PFSK-1 (cell line): ENCODE measurements at regions not wholly inside any gene's neighbourhood (a gene's known extent, or its start where the extent isn't known, plus 50 kb on each side); places are given as distances from the start of the nearest gene placed in this dataset.

Experiments
- FOXP2 ChIP-seq: optimal IDR thresholded peaks from 2 replicates; pipeline ENCODE3; 2011; ENCODE audit warnings: borderline replicate concordance, control low read depth, inconsistent platforms; ENCODE audit not compliant: insufficient read depth; ENCODE audit errors: extremely low read length, extremely low read depth
- POLR2AphosphoS5 ChIP-seq: IDR thresholded peaks from 2 replicates; pipeline ENCODE4 v1.6.1; 2012; ENCODE audit warnings: low read depth, mild to moderate bottlenecking, control low read depth, low read length, moderate library complexity
- REST ChIP-seq, 2 experiments: IDR thresholded peaks; 2 replicates each; pipeline versions ENCODE4 v1.6.1 to v1.8.0; 2011 to 2012; ENCODE audit warnings: low read depth in 2 of 2, low read length in 2 of 2, control low read depth in 1 of 2, inconsistent platforms in 1 of 2, mild to moderate bottlenecking in 1 of 2, moderate library complexity in 1 of 2; ENCODE audit not compliant: insufficient read depth in 1 of 2
- SIN3A ChIP-seq: IDR thresholded peaks from 2 replicates; pipeline ENCODE4 v1.6.1; 2012; ENCODE audit warnings: mild to moderate bottlenecking, low read length, moderate library complexity, borderline replicate concordance; ENCODE audit not compliant: insufficient read depth
- TAF1 ChIP-seq: IDR thresholded peaks from 2 replicates; pipeline ENCODE4 v1.6.1; 2012; ENCODE audit warnings: low read length, control low read depth, borderline replicate concordance; ENCODE audit not compliant: insufficient read depth

- TF ChIP-seq TAF1 (no peak), FOXP2 (no peak)
Observed at GRCh38 chr1:163863731-163864130, 542.0 kb downstream of the NUF2 start.

DNA sequence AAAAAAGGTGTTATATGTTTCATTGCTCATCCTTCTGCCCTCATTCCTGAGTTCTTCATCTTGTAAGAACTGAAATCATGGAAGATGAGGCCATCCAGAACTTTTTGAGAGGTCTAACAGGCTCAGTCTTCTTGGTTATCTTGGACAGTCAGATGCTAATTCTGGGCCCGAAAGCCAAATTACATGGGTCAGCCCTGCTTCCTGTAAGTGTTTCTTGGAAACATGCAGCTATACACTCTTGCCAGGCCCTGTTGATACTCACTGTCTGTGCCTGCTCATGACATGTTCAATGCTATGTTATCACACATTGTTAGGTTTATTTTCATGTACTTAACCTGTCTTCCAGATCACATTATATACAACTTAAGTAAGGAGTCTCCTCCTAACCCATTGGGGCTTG is 542.5 kb downstream of the NUF2 start:
- TF ChIP-seq POLR2AphosphoS5: no peak
- TF ChIP-seq SIN3A: no peak
- TF ChIP-seq FOXP2: no peak
- no peak for TF ChIP-seq TAF1
- TF ChIP-seq REST (IDR thresholded peaks at IDR 0.05; ENCODE audit: insufficient read depth in 1 of 2, low read depth in 2 of 2, low read length in 2 of 2): no peak

DNA sequence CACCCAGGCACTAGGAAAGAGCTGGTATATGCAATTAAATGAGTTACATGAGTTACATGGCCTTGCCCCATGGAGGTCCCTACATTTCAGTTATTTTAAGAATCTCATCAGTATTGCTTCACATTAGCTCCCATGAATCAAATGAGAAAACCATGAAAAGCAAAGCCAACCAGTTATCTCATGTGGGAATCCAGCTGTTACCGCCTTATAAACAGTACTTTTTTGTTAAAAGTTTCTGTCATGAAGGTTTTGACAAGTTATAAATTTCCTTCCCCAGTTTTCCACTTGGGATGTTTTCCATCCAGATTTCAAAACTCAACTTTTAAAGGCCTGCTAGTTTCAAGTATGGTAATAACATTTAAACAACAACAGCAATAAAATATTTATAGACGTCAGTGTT is 544.8 kb downstream of the NUF2 start:
- no peak for TF ChIP-seq SIN3A
- TF ChIP-seq REST (IDR thresholded peaks at IDR 0.05; ENCODE audit: insufficient read depth in 1 of 2, low read depth in 2 of 2, low read length in 2 of 2): no peak
- TF ChIP-seq POLR2AphosphoS5: no peak
- TF ChIP-seq TAF1: no peak
- TF ChIP-seq FOXP2: no peak

GRCh38 chr1:163870666-163871065 is 548.9 kb downstream of the NUF2 start:
- TF ChIP-seq SIN3A: no peak
- no peak for TF ChIP-seq REST (IDR thresholded peaks at IDR 0.05; ENCODE audit: insufficient read depth in 1 of 2, low read depth in 2 of 2, low read length in 2 of 2)
- TF ChIP-seq FOXP2: no peak
- no peak for TF ChIP-seq TAF1
- no peak for TF ChIP-seq POLR2AphosphoS5

- TF ChIP-seq POLR2AphosphoS5 (no peak), FOXP2 (no peak)
Observed at GRCh38 chr1:163872067-163872466, 550.3 kb downstream of the NUF2 start.

DNA sequence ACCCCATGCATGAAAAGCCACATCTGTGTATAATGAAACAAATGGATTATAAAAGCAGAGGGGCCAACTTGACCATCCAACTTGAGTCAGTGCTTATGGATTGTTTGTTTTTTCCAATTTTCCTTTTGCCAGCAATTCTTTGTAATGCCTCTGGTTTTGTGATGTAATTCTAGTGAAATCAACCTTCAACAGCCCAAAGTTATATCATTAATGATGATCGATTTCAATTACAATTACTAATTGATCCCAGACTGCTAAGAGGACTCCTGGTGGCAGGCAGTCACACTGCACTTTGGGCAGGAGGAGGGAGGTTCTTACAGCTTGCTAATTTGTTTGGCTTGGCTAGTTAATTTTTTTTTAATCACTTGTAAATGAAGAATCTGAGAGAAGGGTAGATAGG is 552.3 kb downstream of the NUF2 start:
- TF ChIP-seq POLR2AphosphoS5: no peak
- TF ChIP-seq REST (IDR thresholded peaks at IDR 0.05; ENCODE audit: insufficient read depth in 1 of 2, low read depth in 2 of 2, low read length in 2 of 2): no peak
- no peak for TF ChIP-seq TAF1
- no peak for TF ChIP-seq SIN3A
- TF ChIP-seq FOXP2: no peak
